ENCODE measurements at regions not wholly inside any gene's neighbourhood (a gene's known extent, or its start where the extent isn't known, plus 50 kb on each side); places are given as distances from the start of the nearest gene placed in this dataset.

GRCh38 chr12:32047357-32048212 lies 59.1 kb upstream of the BICD1 start:
- no peak for DNase-seq (ENCODE audit: low read depth)

DNA sequence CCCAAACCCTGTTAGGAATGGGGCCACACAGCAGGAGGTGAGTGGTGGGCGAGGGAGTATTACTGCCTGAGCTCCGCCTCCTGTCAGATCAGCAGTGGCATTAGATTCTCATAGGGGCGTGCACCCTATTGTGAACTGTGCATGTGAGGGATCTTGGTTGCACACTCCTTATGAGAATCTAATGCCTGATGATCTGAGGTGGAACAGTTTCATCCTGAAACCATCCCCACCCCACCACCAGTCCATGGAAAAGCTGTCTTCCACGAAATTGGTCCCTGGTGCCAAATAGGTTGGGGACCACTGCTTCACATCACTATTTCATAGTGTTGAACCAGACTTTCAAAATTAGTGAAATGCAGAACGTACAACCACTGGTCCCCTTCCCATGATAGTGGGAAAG lies 57.9 kb upstream of the BICD1 start:
- no peak for DNase-seq (ENCODE audit: low read depth)

DNA sequence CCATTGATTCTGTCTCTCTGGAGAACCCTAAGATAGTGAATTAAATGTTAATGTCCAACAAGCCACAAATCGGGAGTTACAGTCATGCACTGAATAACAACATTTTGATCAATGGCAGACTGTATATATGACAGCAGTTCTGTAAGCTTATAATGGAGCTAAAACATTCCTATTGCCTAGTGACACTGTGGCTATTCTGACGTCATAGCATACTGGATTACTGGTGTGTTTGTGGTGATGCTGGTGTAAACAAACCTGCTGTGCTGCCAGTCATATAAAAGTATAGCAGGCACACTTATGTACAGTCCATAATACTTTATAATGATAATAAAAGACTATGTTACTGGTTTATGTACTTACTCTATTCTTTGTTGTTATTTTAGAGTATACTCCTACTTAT lies 56.7 kb upstream of the BICD1 start:
- DNase-seq (ENCODE audit: low read depth): no peak

- DNase-seq (ENCODE audit: low read depth): no peak
Observed at GRCh38 chr12:32051511-32052211, 55.0 kb upstream of the BICD1 start.

- no peak for DNase-seq (ENCODE audit: low read depth)
Observed at GRCh38 chr12:32052212-32052713, 54.4 kb upstream of the BICD1 start.

DNA sequence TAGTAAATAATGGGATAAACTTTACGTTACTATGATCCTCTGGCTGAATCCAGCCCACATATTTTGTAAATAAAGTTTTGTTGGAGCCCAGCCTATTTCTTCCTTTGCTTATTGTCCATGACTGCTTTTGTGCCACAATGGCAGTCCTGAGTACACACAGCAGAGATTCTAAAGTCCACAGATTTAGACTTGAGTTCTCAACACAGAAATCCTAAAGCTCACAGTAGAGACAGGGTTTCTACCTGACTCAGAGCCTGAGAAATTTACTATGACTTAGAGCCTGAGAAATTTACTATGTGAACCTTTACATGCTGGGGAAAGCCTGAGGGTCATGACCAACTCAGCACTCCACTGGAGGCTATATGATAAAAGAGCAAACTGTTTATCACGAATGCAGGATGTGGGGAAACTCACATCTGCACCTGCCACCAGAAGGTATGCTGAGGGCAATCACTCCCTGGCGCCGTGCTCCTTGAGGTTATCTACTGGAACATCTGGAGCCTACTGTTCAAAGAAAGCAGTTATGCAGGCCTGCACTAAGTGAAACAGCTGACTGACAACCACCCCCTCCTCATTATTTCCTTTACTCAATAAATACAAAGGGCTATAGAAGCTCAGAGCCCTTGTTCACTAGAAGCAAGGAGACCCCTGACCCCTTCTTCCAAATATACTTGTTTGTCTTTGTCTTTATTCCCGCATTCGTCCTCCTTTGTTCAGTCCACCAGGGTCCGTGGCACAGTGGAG lies 52.6 kb upstream of the BICD1 start:
- no peak for DNase-seq (ENCODE audit: low read depth)
